Germinal center (tissue), 1 donor: ENCODE measurements at regions not wholly inside any gene's neighbourhood (a gene's known extent, or its start where the extent isn't known, plus 50 kb on each side); places are given as distances from the start of the nearest gene placed in this dataset.

ENCODE experiments used
- DNase-seq: peaks from one replicate; pipeline ENCODE4 v3.0.0; 2012; ENCODE audit warnings: mixed read lengths, low spot score

DNA sequence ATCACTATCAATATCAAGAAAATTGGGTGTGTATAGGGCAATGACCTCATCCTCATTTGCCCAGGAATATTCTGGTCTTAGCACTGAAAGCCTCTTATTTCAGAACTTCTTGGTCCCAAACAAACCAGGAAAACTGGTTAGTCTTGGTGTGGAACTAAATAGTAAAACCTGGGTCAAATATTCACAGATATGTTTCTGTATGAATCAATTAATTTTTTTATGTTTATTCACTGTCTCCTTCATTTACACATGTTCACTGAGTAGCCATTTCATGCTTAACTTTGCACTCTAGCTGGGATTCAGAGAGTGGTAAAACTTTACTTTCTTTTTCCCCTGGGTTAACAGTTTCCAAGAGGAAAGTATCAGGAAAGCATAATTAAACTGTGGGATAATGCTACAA lies 113.7 kb upstream of the PAPPA start:
- no peak for DNase-seq

- no peak for DNase-seq
Measured at GRCh38 chr9:116042321-116042720, 111.3 kb upstream of the PAPPA start.

DNA sequence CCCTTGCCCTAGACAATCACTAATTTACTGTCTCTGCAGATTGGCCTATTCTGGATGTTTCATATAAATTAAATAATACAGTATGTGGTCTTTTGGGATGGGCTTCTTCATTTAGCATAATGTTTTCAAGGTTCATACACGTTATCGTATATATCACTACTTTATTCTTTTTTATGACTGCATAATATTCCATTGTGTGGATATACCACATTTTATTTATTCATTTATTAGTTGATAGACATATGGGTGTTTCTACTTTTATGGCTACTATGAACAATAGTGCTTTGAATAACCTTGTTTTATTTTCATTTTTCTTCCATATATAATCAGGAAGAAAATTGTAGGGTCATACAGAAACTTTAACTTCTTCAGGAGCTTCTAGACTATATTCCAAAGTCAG lies 108.5 kb upstream of the PAPPA start:
- no peak for DNase-seq

DNA sequence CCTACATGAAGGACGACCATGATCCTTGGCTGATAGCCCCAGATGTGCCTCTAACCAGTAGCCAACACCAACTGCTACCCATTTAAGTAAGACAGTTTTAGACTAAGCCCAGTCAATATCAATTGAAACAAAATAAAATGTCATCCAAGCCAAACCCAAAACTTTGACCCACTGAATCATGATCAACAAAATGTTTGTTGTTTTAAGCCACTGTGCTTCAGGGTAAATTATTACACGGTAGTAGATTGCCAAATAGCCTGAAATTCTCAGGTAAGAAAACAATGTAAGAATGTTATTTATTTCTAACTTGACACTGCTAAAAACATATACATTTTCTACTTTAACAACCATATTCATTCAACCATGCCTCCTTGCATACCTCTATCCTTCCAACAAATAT lies 105.5 kb upstream of the PAPPA start:
- DNase-seq: no peak

GRCh38 chr9:116049456-116049855 lies 104.1 kb upstream of the PAPPA start:
- DNase-seq: no peak

DNA sequence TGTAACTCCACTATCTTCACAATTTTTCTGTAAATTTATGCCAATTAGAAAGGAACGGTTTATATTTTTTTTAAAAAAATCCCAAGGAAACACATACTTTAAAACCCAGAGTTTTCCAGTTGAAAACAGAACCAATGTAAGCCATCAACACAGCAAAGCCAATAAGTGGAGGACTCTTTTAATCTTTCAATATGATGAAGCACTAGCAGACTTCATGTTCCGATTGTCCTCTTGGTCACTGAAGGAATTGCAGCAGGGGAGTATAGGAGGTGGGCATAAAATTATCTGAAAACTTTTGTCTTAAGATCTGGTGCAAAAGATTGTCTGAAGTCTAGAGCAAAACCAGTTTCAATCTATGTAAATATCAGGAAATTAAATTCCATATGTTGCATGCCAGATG lies 102.1 kb upstream of the PAPPA start:
- DNase-seq: no peak

DNA sequence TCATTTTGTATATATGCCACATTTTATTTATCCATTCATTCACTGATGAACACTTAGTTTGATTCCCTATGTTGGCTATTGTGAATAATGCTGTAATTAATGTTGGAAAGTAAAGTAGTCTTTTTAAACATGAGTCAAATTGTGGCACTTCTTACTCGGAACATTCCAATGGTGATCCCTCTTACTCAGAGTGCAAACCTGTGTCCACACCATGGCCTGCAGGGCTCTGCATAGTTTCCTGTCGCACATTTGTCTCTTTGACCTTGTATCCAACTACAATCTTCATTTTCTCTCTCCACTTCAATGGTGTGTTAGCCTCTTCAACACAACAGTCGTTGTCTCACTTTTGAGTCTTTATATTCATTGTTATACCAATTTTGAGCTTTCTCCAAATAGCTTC lies 98.1 kb upstream of the PAPPA start:
- DNase-seq: no peak

DNA sequence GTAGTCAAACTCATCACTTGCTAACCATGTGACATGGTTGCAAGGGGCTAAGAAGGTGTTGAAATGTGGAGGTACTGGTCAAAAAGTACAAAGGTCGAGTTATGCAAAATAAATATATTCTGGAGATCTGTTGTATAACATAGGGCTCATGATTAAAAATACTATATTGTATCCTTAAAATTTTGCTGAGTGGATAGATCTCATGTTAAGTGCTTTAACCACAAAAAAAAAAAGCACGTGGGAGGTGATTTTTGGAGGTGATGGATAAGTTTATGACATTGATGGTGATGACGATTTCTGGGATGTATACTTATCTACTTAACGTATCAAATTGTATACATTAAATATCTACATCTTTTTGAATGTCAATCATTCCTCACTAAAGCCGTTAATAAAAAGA lies 96.2 kb upstream of the PAPPA start:
- no peak for DNase-seq

- no peak for DNase-seq
Measured at GRCh38 chr9:116058421-116058820, 95.2 kb upstream of the PAPPA start.

- DNase-seq: no peak
Measured at GRCh38 chr9:116059466-116059865, 94.1 kb upstream of the PAPPA start.

DNA sequence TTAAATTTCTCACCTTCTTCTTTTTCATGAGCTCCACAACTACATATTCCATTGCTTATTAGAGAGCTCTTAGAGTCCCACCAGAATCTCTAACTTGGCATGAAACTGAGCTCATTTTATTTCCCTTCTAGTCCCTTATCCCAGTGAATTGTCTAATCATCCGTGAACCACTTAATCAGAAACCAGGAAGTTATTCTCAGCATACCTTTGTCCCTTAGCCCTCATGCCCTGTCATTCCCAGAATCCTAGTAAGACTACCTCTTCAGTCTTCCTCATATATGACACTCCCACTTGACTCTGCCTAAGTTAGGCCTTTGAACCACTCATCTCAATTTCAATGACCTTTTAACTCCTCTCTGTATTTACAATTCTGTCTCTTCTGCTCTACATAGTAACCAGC lies 93.0 kb upstream of the PAPPA start:
- DNase-seq: no peak

GRCh38 chr9:116061546-116062205 lies 91.9 kb upstream of the PAPPA start:
- no peak for DNase-seq

GRCh38 chr9:116062206-116062550 lies 91.4 kb upstream of the PAPPA start:
- no peak for DNase-seq

GRCh38 chr9:116064970-116065369 lies 88.6 kb upstream of the PAPPA start:
- no peak for DNase-seq

DNA sequence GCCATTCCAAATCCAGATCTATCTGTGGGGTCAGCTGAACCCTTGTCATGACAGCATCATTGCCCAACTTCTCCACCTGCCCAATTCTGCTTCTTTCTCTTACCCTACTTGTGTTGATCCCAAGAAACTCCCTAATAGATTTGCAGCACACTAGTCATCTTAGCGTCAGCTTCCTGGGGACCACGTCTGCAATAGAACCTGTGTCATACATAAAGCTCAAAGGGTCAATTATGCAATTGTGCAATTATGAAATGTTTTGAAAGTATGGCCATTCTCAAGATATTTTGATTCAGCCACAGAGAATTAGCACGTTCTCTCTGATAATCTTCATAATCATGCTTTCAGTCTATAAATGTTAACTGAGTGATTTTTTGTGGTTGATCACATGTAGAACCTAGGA lies 87.4 kb upstream of the PAPPA start:
- no peak for DNase-seq

DNA sequence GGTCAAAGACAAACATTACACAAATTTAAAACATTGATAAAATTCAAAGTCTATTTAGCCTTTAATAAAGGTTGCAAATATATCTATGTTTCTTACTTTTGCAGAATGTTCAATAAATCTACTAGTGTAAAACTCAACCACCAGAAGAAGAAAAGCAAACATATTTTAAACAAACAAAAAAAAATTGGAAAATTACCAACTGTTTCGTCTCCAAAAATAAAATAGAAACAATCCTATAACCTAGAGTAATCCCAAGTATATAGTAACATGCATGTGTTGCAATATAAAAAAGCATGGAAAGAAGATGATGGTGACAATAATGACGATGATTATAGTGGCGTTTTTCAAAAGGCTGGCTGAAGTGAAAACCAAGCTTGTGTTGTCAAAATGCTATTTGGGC lies 86.0 kb upstream of the PAPPA start:
- DNase-seq: no peak

GRCh38 chr9:116070256-116070914 lies 83.2 kb upstream of the PAPPA start:
- DNase-seq: no peak

GRCh38 chr9:116072046-116072445 lies 81.5 kb upstream of the PAPPA start:
- no peak for DNase-seq

DNA sequence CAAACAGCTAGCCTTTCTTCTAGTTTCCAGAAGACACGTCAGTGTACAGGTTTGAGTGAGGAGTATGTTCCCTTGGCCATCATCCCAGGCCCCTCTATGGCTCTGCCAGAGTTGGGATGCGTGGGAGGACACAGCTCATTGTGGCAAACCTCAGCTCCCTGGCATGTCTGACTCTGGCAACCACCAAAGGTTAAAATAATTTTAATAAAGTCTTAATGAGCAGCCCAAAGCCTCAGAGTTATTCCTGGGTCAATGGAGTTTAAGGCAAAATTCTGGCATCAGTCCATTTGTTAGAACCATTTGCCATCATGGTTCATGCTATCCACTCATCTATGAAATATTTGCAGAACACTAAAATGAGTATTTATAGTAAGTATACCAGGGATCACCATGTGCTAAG lies 79.8 kb upstream of the PAPPA start:
- DNase-seq: no peak

DNA sequence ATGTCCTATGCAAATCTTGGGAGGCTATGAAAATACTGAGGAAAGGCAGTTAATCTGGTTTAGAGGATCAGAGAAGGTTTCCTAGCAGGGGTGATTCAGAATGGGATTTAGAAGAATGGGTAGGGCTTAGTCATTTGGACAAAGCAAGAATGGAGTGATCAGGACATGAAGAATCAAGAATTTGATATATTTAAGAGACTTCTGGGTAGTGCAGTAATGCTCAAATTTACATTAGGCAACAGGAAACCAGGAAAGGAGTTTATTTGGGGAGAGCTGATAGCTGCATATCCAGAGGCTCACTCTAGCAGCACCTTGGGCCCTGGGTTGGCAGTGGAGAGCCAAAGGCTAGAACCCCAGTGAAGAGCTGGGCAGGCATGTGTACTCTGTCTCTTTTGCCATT lies 78.9 kb upstream of the PAPPA start:
- no peak for DNase-seq

DNA sequence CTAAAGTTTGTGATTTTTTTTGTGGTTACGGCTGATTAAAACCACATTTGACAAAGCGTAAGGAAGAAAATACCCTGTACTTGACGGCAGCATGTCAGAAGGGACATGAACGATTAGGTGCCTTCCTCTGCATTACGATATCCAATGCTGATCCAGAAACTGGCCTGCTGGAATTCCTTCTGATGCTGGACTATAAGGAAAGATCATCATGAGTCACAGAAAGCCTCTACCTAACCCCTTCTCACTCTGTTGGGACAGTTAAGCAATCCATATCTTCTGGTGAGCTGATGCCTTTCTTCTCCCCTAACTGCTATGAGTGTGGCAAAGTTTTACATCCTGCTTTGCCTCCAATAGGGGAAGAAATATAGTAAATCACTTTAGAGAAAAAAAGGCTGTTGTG lies 78.4 kb upstream of the PAPPA start:
- DNase-seq: no peak

GRCh38 chr9:116078640-116079039 lies 75.0 kb upstream of the PAPPA start:
- no peak for DNase-seq

GRCh38 chr9:116080561-116080960 lies 73.0 kb upstream of the PAPPA start:
- DNase-seq: no peak

DNA sequence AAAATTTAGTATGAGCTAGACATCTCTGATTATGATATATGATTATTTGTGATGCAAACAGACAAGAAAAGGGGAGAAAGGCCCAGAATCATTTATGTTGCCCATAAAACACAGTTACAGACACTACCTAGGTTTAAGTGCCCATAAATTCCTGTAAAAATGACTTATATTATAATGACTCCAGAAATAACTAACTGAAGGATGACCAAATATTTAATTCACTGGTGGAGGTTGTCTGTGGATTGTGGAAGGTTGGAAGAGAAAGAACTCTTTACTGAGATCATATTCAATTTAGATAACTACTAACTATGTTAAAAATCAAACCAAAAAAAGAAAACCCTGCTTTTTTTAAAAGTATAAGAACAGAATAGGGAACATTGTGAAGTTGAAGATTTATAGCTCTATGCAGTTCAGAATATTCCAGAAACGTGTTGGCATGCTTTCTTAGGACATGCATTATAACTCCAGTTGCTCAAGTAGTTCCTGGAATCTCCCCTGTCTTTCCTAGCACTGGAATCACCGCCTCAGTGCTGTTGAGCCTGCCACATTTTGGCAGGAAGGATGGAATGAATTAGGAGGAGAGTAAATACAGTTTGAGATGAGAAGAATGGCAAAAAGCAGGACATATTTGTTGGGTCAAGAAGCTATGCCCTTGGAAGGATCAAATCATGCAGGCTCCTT lies 72.0 kb upstream of the PAPPA start:
- DNase-seq: no peak
